IMR-90 (cell line): ENCODE measurements at regions not wholly inside any gene's neighbourhood (a gene's known extent, or its start where the extent isn't known, plus 50 kb on each side); places are given as distances from the start of the nearest gene placed in this dataset.
A peak's percentile ranks its signal among the peaks of the same experiment; 100 is the strongest.

Experiments used
- ATAC-seq: fragments of 200-7000 bp; cut with Tn5 transposase; 2 replicates; pipeline ENCODE4 v1.9.1; 2020; ENCODE audit warnings: low read depth, mild to moderate bottlenecking, moderate library complexity
- BruUV-seq: library from RNA; stranded (reverse); fragments of 400-500 nt; replicated peaks from 2 replicates; lab custom pipeline; 2021; lab: Mats Ljungman, UMichigan
- CTCF ChIA-PET: fragments of 300-600 bp; formaldehyde crosslinking; extraction: SDS; loops from one replicate; lab custom pipeline; 2021; ENCODE audit warnings: antibody characterized with exemption; lab: Yijun Ruan, JAX
- POLR2A ChIA-PET: fragments of 300-600 bp; sonication (Branson Sonifier 250); formaldehyde crosslinking; loops from one replicate; lab custom pipeline; 2022; ENCODE audit warnings: antibody characterized with exemption; ENCODE audit not compliant: unreplicated experiment; lab: Charles Lee
- DNase-seq: peaks from one replicate; pipeline ENCODE4 v3.0.0; 2013
- H2AFZ ChIP-seq: replicated peaks from 2 replicates; pipeline ENCODE3; 2013; ENCODE audit warnings: low read length, mild to moderate bottlenecking; ENCODE audit not compliant: poor library complexity
- H2AK5ac ChIP-seq: 2 replicates; pipeline ENCODE4 v1.6.1; 2013; ENCODE audit warnings: low read depth, low read length, inconsistent platforms
- H2AK9ac ChIP-seq: replicated peaks from 2 replicates; pipeline ENCODE3; 2013; ENCODE audit warnings: mild to moderate bottlenecking, low read depth, low read length, moderate library complexity; ENCODE audit not compliant: poor library complexity
- H2BK120ac ChIP-seq: 2 replicates; pipeline ENCODE4 v1.6.1; 2013; ENCODE audit warnings: low read depth, low read length, inconsistent platforms
- H2BK15ac ChIP-seq: 3 replicates; pipeline ENCODE4 v1.6.1; 2013; ENCODE audit warnings: low read depth, low read length, inconsistent platforms
- H2BK20ac ChIP-seq: 2 replicates; pipeline ENCODE4 v1.6.1; 2013; ENCODE audit warnings: low read depth, mild to moderate bottlenecking, inconsistent platforms, low read length, moderate library complexity
- H2BK5ac ChIP-seq: 2 replicates; pipeline ENCODE4 v1.6.1; 2013; ENCODE audit warnings: mild to moderate bottlenecking, low read depth, low read length, inconsistent platforms; ENCODE audit not compliant: poor library complexity, severe bottlenecking
- H3K14ac ChIP-seq: replicated peaks from 2 replicates; pipeline ENCODE4 v1.6.1; 2013; ENCODE audit warnings: low read depth, low read length, inconsistent platforms
- H3K18ac ChIP-seq: 2 replicates; pipeline ENCODE4 v1.6.1; 2013; ENCODE audit warnings: low read depth, low read length, control low read depth
- H3K23ac ChIP-seq: 2 replicates; pipeline ENCODE4 v1.6.1; 2013; ENCODE audit warnings: low read depth, low read length, inconsistent platforms
- H3K27ac ChIP-seq: 2 replicates; pipeline ENCODE4 v1.5.1; 2013; ENCODE audit warnings: mild to moderate bottlenecking, control low read depth, low read length; ENCODE audit not compliant: insufficient read depth
- H3K27me3 ChIP-seq: 2 replicates; pipeline ENCODE4 v1.6.1; 2013; ENCODE audit warnings: low read length; ENCODE audit not compliant: control insufficient read depth, insufficient read depth
- H3K36me3 ChIP-seq: 2 replicates; pipeline ENCODE4 v1.6.1; 2013; ENCODE audit warnings: low read length, mixed read lengths; ENCODE audit not compliant: control insufficient read depth, insufficient read depth
- H3K4ac ChIP-seq: 2 replicates; pipeline ENCODE4 v1.6.1; 2013; ENCODE audit warnings: low read depth, low read length, inconsistent platforms
- H3K4me1 ChIP-seq: 2 replicates; pipeline ENCODE4 v1.6.1; 2013; ENCODE audit warnings: low read length, mixed read lengths; ENCODE audit not compliant: control insufficient read depth, insufficient read depth
- H3K4me2 ChIP-seq: 2 replicates; pipeline ENCODE4 v1.6.1; 2013; ENCODE audit warnings: low read depth, mild to moderate bottlenecking, control low read depth, low read length, moderate library complexity
- H3K4me3 ChIP-seq: 2 replicates; pipeline ENCODE4 v1.5.1; 2013; ENCODE audit warnings: low read depth, mild to moderate bottlenecking, control low read depth, low read length, moderate library complexity; ENCODE audit not compliant: insufficient read depth
- H3K56ac ChIP-seq: 2 replicates; pipeline ENCODE4 v1.6.1; 2013; ENCODE audit warnings: low read length, inconsistent platforms; ENCODE audit not compliant: insufficient read depth; ENCODE audit errors: extremely low read depth
- H3K79me1 ChIP-seq, 2 experiments: 2 replicates each; pipeline ENCODE4 v1.6.1; 2013; ENCODE audit warnings: low read length in 2 of 2, inconsistent platforms in 1 of 2, low read depth in 1 of 2
- H3K9ac ChIP-seq: 2 replicates; pipeline ENCODE4 v1.6.1; 2013; ENCODE audit warnings: low read depth, low read length, control low read depth
- H3K9me1 ChIP-seq: 2 replicates; pipeline ENCODE4 v1.6.1; 2013; ENCODE audit warnings: low read length, inconsistent platforms; ENCODE audit not compliant: insufficient read depth
- H3K9me3 ChIP-seq: 2 replicates; pipeline ENCODE4 v1.6.1; 2013; ENCODE audit warnings: low read length; ENCODE audit not compliant: control insufficient read depth, insufficient read depth
- H4K20me1 ChIP-seq: 2 replicates; pipeline ENCODE4 v1.6.1; 2013; ENCODE audit warnings: low read length, inconsistent platforms; ENCODE audit not compliant: insufficient read depth
- H4K5ac ChIP-seq: 2 replicates; pipeline ENCODE4 v1.6.1; 2013; ENCODE audit warnings: mild to moderate bottlenecking, low read depth, low read length, control low read depth
- H4K8ac ChIP-seq, 2 experiments: 2 replicates each; pipeline ENCODE4 v1.6.1; 2013; ENCODE audit warnings: low read depth in 2 of 2, low read length in 2 of 2, control low read depth in 1 of 2, inconsistent platforms in 1 of 2
- H4K91ac ChIP-seq: 2 replicates; pipeline ENCODE4 v1.6.1; 2013; ENCODE audit warnings: low read depth, low read length, inconsistent platforms; ENCODE audit not compliant: insufficient read depth
- BHLHE40 ChIP-seq: fragments of 150-350 bp; IDR thresholded peaks from 2 replicates; pipeline ENCODE4 v1.6.1; 2016; ENCODE audit warnings: mild to moderate bottlenecking, low read depth, low read length
- CEBPB ChIP-seq: IDR thresholded peaks from 2 replicates; pipeline ENCODE4 v1.6.1; 2012; ENCODE audit warnings: low read depth, low read length, improper control_type of control experiment
- CHD1 ChIP-seq: IDR thresholded peaks from 2 replicates; pipeline ENCODE4 v1.6.1; 2012; ENCODE audit warnings: low read depth, low read length, improper control_type of control experiment
- CTCF ChIP-seq: conservative IDR thresholded peaks from 2 replicates; pipeline ENCODE4 v1.5.1; 2012; ENCODE audit warnings: mild to moderate bottlenecking, low read depth, low read length, improper control_type of control experiment
- FOS ChIP-seq: fragments of 150-350 bp; IDR thresholded peaks from 2 replicates; pipeline ENCODE4 v1.6.1; 2016; ENCODE audit warnings: low read depth, low read length
- MAFK ChIP-seq: IDR thresholded peaks from 2 replicates; pipeline ENCODE4 v1.6.1; 2012; ENCODE audit warnings: low read depth, low read length, improper control_type of control experiment
- MAZ ChIP-seq: IDR thresholded peaks from 2 replicates; pipeline ENCODE4 v1.6.1; 2012; ENCODE audit warnings: low read depth, mild to moderate bottlenecking, low read length, improper control_type of control experiment, moderate library complexity, borderline replicate concordance
- MXI1 ChIP-seq: IDR thresholded peaks from 2 replicates; pipeline ENCODE4 v1.6.1; 2012; ENCODE audit warnings: low read depth, mild to moderate bottlenecking, low read length, moderate library complexity, borderline replicate concordance
- NFE2L2 ChIP-seq: fragments of 150-350 bp; IDR thresholded peaks from 2 replicates; pipeline ENCODE4 v1.6.1; 2016; ENCODE audit warnings: low read depth, mild to moderate bottlenecking, low read length
- POLR2A ChIP-seq: IDR thresholded peaks from 2 replicates; pipeline ENCODE4 v1.6.1; 2012; ENCODE audit warnings: mild to moderate bottlenecking, low read depth, low read length
- RAD21 ChIP-seq: IDR thresholded peaks from 2 replicates; pipeline ENCODE4 v1.6.1; 2012; ENCODE audit warnings: low read length, improper control_type of control experiment
- RCOR1 ChIP-seq: IDR thresholded peaks from 2 replicates; pipeline ENCODE4 v1.6.1; 2012; ENCODE audit warnings: mild to moderate bottlenecking, low read length, improper control_type of control experiment; ENCODE audit not compliant: insufficient replicate concordance
- SMC3 ChIP-seq: fragments of 150-350 bp; IDR thresholded peaks from 2 replicates; pipeline ENCODE4 v1.6.1; 2016; ENCODE audit warnings: low read depth, mild to moderate bottlenecking, antibody characterized with exemption, low read length, moderate library complexity
- USF2 ChIP-seq: fragments of 150-350 bp; IDR thresholded peaks from 2 replicates; pipeline ENCODE4 v1.6.1; 2017; ENCODE audit warnings: mild to moderate bottlenecking, antibody characterized with exemption, low read length, low read depth
- WGBS, 2 experiments: methylation state at CpG; one replicate each; pipeline versions ENCODE4 v1.1.5 to v1.1.7; 2013; ENCODE audit warnings: missing lambda C conversion rate in 2 of 2; ENCODE audit not compliant: insufficient read length in 1 of 2; ENCODE audit errors: extremely low coverage in 2 of 2; 5-methylcytosine and 5-hydroxymethylcytosine counted together
- dilution Hi-C: fragments of 300-500 bp; cut with HindIII; formaldehyde crosslinking; loops from one replicate; pipeline ENCODE4 v1.14.3; 2018; ENCODE audit warnings: low sequenced_read_pairs; ENCODE audit not compliant: unreplicated experiment
- in situ Hi-C: fragments of 300-500 bp; cut with MboI; formaldehyde crosslinking; loops from 3 replicates; pipeline ENCODE4 v1.14.3; 2019; ENCODE audit warnings: low sequenced_read_pairs, inconsistent platforms, mixed read lengths
- intact Hi-C: fragments of 100-400 bp; cut with micrococcal nuclease; formaldehyde crosslinking; loops from 2 replicates; pipeline ENCODE4 v1.10.0; 2022
- TF ChIP-seq, protein P1 (sequence below): fragments of 150-350 bp; IDR thresholded peaks from 2 replicates; pipeline ENCODE4 v1.6.1; 2016; ENCODE audit warnings: low read depth, mild to moderate bottlenecking, low read length, moderate library complexity, borderline replicate concordance

DNA sequence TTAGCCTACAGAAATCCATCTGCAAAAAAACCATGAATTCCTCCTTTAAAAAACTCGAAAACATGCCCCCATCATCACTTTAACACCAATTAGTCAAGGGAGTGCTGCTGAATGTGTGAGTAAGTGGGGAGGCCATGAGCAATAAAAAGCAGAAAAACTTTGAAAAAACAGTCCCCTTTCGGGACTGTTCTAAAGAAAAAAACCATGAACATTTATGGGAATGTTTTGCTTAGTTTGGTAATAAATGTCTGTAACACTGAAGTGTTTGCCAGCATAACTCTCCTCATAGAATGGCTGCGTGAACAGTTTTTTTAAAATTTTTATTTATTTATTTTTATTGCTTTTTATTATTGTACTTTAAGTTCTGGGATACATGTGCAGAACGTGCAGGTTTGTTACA lies 99.4 kb upstream of the TARS1 start:
- no peak for DNase-seq
- H3K14ac ChIP-seq, result no peak overlapping the region
- no peaks in the 10 kb centered on the region for H3K36me3 ChIP-seq
- in situ Hi-C loops (no loop called here), intact Hi-C loops (no loop called here), dilution Hi-C loops (no loop called here)
- no peak for ATAC-seq
- no peak overlapping the region for H2BK20ac ChIP-seq
- H3K9me1 ChIP-seq, result no peaks in the 10 kb centered on the region
- H3K27me3 ChIP-seq, result no peaks in the 10 kb centered on the region
- BruUV-seq, result no TSS peak
- H3K4me1 ChIP-seq, result peaks cover 7% of the 10 kb centered on the region
- TF ChIP-seq NFE2L2 (no peak), CTCF (no peak), USF2 (no peak), SMC3 (no peak), MAFK (no peak), MAZ (no peak), RAD21 (no peak), BHLHE40 (no peak), MXI1 (no peak), CHD1 (no peak), CEBPB (no peak), RCOR1 (no peak), POLR2A (no peak), FOS (no peak)
- TF ChIP-seq, protein P1, sequence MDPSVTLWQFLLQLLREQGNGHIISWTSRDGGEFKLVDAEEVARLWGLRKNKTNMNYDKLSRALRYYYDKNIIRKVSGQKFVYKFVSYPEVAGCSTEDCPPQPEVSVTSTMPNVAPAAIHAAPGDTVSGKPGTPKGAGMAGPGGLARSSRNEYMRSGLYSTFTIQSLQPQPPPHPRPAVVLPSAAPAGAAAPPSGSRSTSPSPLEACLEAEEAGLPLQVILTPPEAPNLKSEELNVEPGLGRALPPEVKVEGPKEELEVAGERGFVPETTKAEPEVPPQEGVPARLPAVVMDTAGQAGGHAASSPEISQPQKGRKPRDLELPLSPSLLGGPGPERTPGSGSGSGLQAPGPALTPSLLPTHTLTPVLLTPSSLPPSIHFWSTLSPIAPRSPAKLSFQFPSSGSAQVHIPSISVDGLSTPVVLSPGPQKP, result no peak
- no peaks in the 10 kb centered on the region for H3K9me3 ChIP-seq
- H4K8ac ChIP-seq, result no peak overlapping the region
- WGBS, 2 experiments, result no CpG with 5 or more reads among the region's 4 CpGs
- H3K4ac ChIP-seq, result no peak overlapping the region
- H2BK5ac ChIP-seq, result peak overlapping the region; percentile 2
- peak overlapping the region; percentile 12; the same call in 1 of the 2 replicates for H3K18ac ChIP-seq
- H2AFZ ChIP-seq, result no peak overlapping the region
- H3K79me1 ChIP-seq, result no peaks in the 10 kb centered on the region
- H2AK5ac ChIP-seq, result no peak overlapping the region
- no peak overlapping the region for H3K4me2 ChIP-seq
- no peak overlapping the region for H2AK9ac ChIP-seq
- no peak overlapping the region for H3K23ac ChIP-seq
- H4K20me1 ChIP-seq, result no peaks in the 10 kb centered on the region
- no peak overlapping the region for H2BK120ac ChIP-seq
- no peak overlapping the region for H3K56ac ChIP-seq
- no peak overlapping the region for H3K9ac ChIP-seq
- H4K5ac ChIP-seq, result no peak overlapping the region; the same call in 1 of the 2 replicates
- H2BK15ac ChIP-seq, result no peak overlapping the region
- ChIA-PET CTCF (no interaction called here), POLR2A (no interaction called here)
- no peak overlapping the region for H3K27ac ChIP-seq
- no peak overlapping the region for H4K91ac ChIP-seq
- H3K4me3 ChIP-seq, result no peak overlapping the region
